ENCODE measurements at regions not wholly inside any gene's neighbourhood (a gene's known extent, or its start where the extent isn't known, plus 50 kb on each side); places are given as distances from the start of the nearest gene placed in this dataset.

DNA sequence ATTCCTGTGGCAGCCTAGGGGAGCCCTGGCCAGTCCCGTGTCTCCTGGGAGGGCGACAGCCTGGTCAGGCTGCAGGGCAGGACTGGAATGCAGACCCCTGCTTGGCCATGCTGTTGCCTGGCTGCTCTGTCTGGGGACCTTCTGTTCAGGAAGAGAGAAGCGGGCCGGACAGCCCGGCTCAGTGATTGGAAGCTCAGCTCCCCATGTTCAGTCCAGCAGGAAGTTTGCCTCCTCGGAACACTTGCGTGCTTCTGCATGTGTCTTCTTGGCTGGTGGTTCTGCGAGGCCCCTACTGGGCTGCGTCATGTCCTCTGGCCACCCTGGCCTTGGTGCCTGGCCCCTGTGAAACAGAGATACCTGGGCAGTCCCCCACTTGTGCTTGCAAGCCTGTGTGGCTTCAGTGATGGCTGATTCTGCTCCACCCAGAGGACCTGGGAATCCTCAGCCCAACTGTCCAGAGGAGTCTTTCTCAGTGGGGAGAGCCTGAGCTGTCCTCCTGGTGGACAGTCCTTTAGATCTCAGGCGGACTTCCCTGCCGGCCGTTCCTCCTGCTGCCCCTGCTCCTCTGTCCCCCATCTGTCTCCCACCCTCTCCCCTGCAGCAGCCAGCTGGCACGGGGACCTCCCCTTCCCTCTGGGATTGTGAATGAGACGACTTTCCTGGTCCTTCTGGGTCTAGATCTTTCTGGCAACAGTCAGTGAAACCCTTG is 279.5 kb downstream of the SEC14L1 start:
- TF ChIP-seq CTCF (conservative IDR thresholded peaks at IDR 0.05), result no peak
- TF ChIP-seq EZH2 (IDR thresholded peaks at IDR 0.05; ENCODE audit: low read depth), result no peak
